ENCODE measurements at regions not wholly inside any gene's neighbourhood (a gene's known extent, or its start where the extent isn't known, plus 50 kb on each side); places are given as distances from the start of the nearest gene placed in this dataset.

GRCh38 chr4:124590480-124590879 is 122.1 kb downstream of the ANKRD50 start:
- no peak overlapping the region for H3K4me3 ChIP-seq (ENCODE audit: low read length)
- TF ChIP-seq ZNF274 (IDR thresholded peaks at IDR 0.05; ENCODE audit: low read depth, low read length), result no peak

DNA sequence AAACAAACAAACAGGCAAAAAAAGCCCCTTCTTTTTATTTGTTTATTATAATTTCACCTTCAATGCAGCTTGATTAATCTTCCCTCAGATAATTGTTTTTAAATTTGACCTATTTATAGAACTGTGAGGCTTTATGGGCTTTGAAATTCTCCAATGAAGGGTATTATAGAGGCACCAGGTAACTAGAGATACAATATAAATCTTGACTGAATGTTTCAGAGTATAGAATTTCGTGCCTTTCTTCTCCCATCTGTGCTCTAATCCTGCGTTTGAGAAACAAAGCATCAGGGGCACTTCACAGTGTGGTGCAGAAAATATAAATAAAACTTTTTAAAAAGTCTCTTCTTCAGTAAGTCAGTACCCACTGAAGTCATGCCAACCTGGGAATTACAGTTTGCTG is 120.9 kb downstream of the ANKRD50 start:
- no peak overlapping the region for H3K4me3 ChIP-seq (ENCODE audit: low read length)
- no peak for TF ChIP-seq ZNF274 (IDR thresholded peaks at IDR 0.05; ENCODE audit: low read depth, low read length)

GRCh38 chr4:124593494-124593893 is 119.0 kb downstream of the ANKRD50 start:
- no peak for TF ChIP-seq ZNF274 (IDR thresholded peaks at IDR 0.05; ENCODE audit: low read depth, low read length)
- no peak overlapping the region for H3K4me3 ChIP-seq (ENCODE audit: low read length)

GRCh38 chr4:124594945-124595344 is 117.6 kb downstream of the ANKRD50 start:
- no peak for TF ChIP-seq ZNF274 (IDR thresholded peaks at IDR 0.05; ENCODE audit: low read depth, low read length)
- H3K4me3 ChIP-seq (ENCODE audit: low read length), result no peak overlapping the region

- TF ChIP-seq ZNF274 (IDR thresholded peaks at IDR 0.05; ENCODE audit: low read depth, low read length), result no peak
- no peak overlapping the region for H3K4me3 ChIP-seq (ENCODE audit: low read length)
These were observed 115.7 kb downstream of the ANKRD50 start for GRCh38 chr4:124596816-124597215.

DNA sequence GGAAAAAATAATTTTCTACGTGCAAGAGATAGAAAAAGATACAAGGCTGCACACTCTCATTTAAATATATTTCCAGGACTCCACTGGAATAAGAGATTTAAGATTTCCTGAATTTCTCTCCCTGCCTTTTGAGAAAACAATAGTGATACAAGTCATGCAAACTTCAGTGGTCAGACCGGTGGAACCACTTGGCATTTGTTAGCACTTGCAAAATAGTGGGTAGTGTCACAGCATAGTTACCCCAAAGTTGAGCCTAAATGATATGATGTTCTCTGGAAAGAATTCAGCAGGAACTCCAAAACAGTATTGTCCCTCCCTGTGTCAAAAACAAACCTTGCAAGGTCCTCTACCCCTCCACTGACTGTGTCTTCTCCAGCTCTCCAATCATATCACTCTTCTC is 102.3 kb downstream of the ANKRD50 start:
- no peak overlapping the region for H3K4me3 ChIP-seq (ENCODE audit: low read length)
- TF ChIP-seq ZNF274 (IDR thresholded peaks at IDR 0.05; ENCODE audit: low read depth, low read length), result no peak

Data from GM08714 (cell line).